Liver (tissue), 8 donors: ENCODE measurements at regions not wholly inside any gene's neighbourhood (a gene's known extent, or its start where the extent isn't known, plus 50 kb on each side); places are given as distances from the start of the nearest gene placed in this dataset.

Experiments
- DNase-seq: peaks from one replicate; pipeline ENCODE4 v3.0.0-alpha.2; 2017; ENCODE audit warnings: low spot score
- H3K27ac ChIP-seq, 2 donors: one replicate each; pipeline ENCODE4 v1.7.0; 2013; ENCODE audit warnings: inconsistent platforms in 2 of 2, low read length in 2 of 2, control low read depth in 1 of 2, low read depth in 1 of 2, mild to moderate bottlenecking in 1 of 2
- H3K27me3 ChIP-seq, 4 donors: one replicate each; pipeline versions ENCODE4 v1.6.1 to v1.7.0; 2013; ENCODE audit warnings: low read length in 3 of 4, inconsistent platforms in 1 of 4, mild to moderate bottlenecking in 1 of 4, moderate library complexity in 1 of 4; ENCODE audit not compliant: control insufficient read depth in 4 of 4, insufficient read depth in 4 of 4
- H3K36me3 ChIP-seq, 4 donors: one replicate each; pipeline versions ENCODE4 v1.6.1 to v1.7.0; 2013; ENCODE audit warnings: low read length in 3 of 4, mild to moderate bottlenecking in 3 of 4, low read depth in 1 of 4, moderate library complexity in 1 of 4; ENCODE audit not compliant: control insufficient read depth in 4 of 4, insufficient read depth in 3 of 4
- H3K4me1 ChIP-seq, 4 donors: one replicate each; pipeline versions ENCODE4 v1.6.1 to v1.7.0; 2013; ENCODE audit warnings: low read length in 3 of 4, mild to moderate bottlenecking in 3 of 4, moderate library complexity in 1 of 4; ENCODE audit not compliant: control insufficient read depth in 4 of 4, insufficient read depth in 4 of 4
- H3K4me3 ChIP-seq, 3 donors: one replicate each; pipeline versions ENCODE4 v1.6.1 to v1.7.0; 2013; ENCODE audit warnings: low read length in 3 of 3, control low read depth in 1 of 3, low read depth in 1 of 3, mild to moderate bottlenecking in 1 of 3
- H3K9ac ChIP-seq, 2 donors: one replicate each; pipeline ENCODE4 v1.7.0; 2013; ENCODE audit warnings: low read length in 2 of 2, mild to moderate bottlenecking in 2 of 2, moderate library complexity in 2 of 2, control low read depth in 1 of 2, low read depth in 1 of 2
- H3K9me3 ChIP-seq, 4 donors: one replicate each; pipeline versions ENCODE4 v1.6.1 to v1.7.0; 2013; ENCODE audit warnings: low read length in 3 of 4; ENCODE audit not compliant: control insufficient read depth in 4 of 4
- ATF3 ChIP-seq: IDR thresholded peaks from 2 replicates; pipeline ENCODE4 v1.6.1; 2016; ENCODE audit warnings: antibody characterized with exemption
- CTCF ChIP-seq: fragments of 150-350 bp; IDR thresholded peaks from 2 replicates; pipeline ENCODE4 v1.5.1; 2017; ENCODE audit warnings: improper control_type of control experiment, low read depth, low read length; ENCODE audit not compliant: missing input control
- EGR1 ChIP-seq, 2 donors: IDR thresholded peaks; 2 replicates each; pipeline ENCODE4 v1.6.1; 2016 to 2018; ENCODE audit warnings: antibody characterized with exemption in 2 of 2, low read depth in 2 of 2
- FOXA1 ChIP-seq: IDR thresholded peaks from 2 replicates; pipeline ENCODE4 v1.6.1; 2016; ENCODE audit warnings: antibody characterized with exemption
- FOXA2 ChIP-seq: IDR thresholded peaks from 2 replicates; pipeline ENCODE4 v1.6.1; 2016; ENCODE audit warnings: antibody characterized with exemption
- GABPA ChIP-seq, 2 donors: IDR thresholded peaks in 1 of 2; conservative IDR thresholded peaks in 1 of 2; 2 replicates each; pipeline ENCODE4 v1.6.1; 2016; ENCODE audit warnings: antibody characterized with exemption in 2 of 2, mild to moderate bottlenecking in 1 of 2, moderate library complexity in 1 of 2
- HNF4A ChIP-seq, 2 donors: conservative IDR thresholded peaks; 2 replicates each; pipeline ENCODE4 v1.6.1; 2016; ENCODE audit warnings: antibody characterized with exemption in 2 of 2, mild to moderate bottlenecking in 2 of 2
- HNF4G ChIP-seq: IDR thresholded peaks from 2 replicates; pipeline ENCODE4 v1.6.1; 2016; ENCODE audit warnings: antibody characterized with exemption
- JUND ChIP-seq, 2 donors: IDR thresholded peaks; 2 replicates each; pipeline ENCODE4 v1.6.1; 2016; ENCODE audit warnings: antibody characterized with exemption in 2 of 2
- MAX ChIP-seq: IDR thresholded peaks from 2 replicates; pipeline ENCODE4 v1.6.1; 2016; ENCODE audit warnings: antibody characterized with exemption
- NR2F2 ChIP-seq: IDR thresholded peaks from 2 replicates; pipeline ENCODE4 v1.6.1; 2016; ENCODE audit warnings: antibody characterized with exemption
- RAD21 ChIP-seq, 2 donors: IDR thresholded peaks; 2 replicates each; pipeline ENCODE4 v1.6.1; 2016; ENCODE audit warnings: antibody characterized with exemption in 2 of 2, mild to moderate bottlenecking in 2 of 2
- REST ChIP-seq: IDR thresholded peaks from 2 replicates; pipeline ENCODE4 v1.6.1; 2016; ENCODE audit warnings: antibody characterized with exemption, mild to moderate bottlenecking
- RXRA ChIP-seq, 2 donors: IDR thresholded peaks; 2 replicates each; pipeline ENCODE4 v1.6.1; 2017 to 2018; ENCODE audit warnings: antibody characterized with exemption in 2 of 2, mild to moderate bottlenecking in 1 of 2
- SP1 ChIP-seq: IDR thresholded peaks from 2 replicates; pipeline ENCODE4 v1.6.1; 2018; ENCODE audit warnings: antibody characterized with exemption, mild to moderate bottlenecking
- TAF1 ChIP-seq: conservative IDR thresholded peaks from 2 replicates; pipeline ENCODE4 v1.6.1; 2016; ENCODE audit warnings: antibody characterized with exemption, mild to moderate bottlenecking
- YY1 ChIP-seq: IDR thresholded peaks from 2 replicates; pipeline ENCODE4 v1.6.1; 2016; ENCODE audit warnings: antibody characterized with exemption, mild to moderate bottlenecking
- ZBTB33 ChIP-seq: IDR thresholded peaks from 2 replicates; pipeline ENCODE4 v1.6.1; 2016; ENCODE audit warnings: antibody characterized with exemption
- WGBS: extraction: QIAGEN DNeasy Blood & Tissue Kit; methylation state at CpG from one replicate; pipeline ENCODE4 v1.1.7; 2013; 5-methylcytosine and 5-hydroxymethylcytosine counted together
- donor health status: healthy.
- donor health status: healthy.
- donor health status: healthy.
- donor health status: healthy.
- donor health status: healthy.

GRCh38 chr21:15119486-15119885 lies 54.7 kb upstream of the NRIP1 start:
- no peaks in the 10 kb centered on the region for H3K27me3 ChIP-seq
- DNase-seq = no peak
- no peaks in the 10 kb centered on the region for H3K9me3 ChIP-seq
- no peaks in the 10 kb centered on the region for H3K36me3 ChIP-seq
- no peak for TF ChIP-seq CTCF
- no peak for TF ChIP-seq HNF4G
- no peak for TF ChIP-seq HNF4A (conservative IDR thresholded peaks at IDR 0.05)
- TF ChIP-seq FOXA1 = no peak
- TF ChIP-seq JUND (IDR thresholded peaks at IDR 0.05) = no peak
- no peak for TF ChIP-seq FOXA2
- no peak for TF ChIP-seq GABPA (IDR thresholded peaks at IDR 0.05 in 1 of 2, conservative IDR thresholded peaks at IDR 0.05 in 1 of 2)
- no peak for TF ChIP-seq NR2F2
- no peak for TF ChIP-seq TAF1
- TF ChIP-seq RXRA (IDR thresholded peaks at IDR 0.05) = no peak
- no peak overlapping the region for H3K4me3 ChIP-seq
- no peak overlapping the region for H3K9ac ChIP-seq
- H3K4me1 ChIP-seq = peaks cover 2 to 15% (median 7%) of the 10 kb centered on the region in 4 donors
- WGBS = 89% methylated on average over 3 of the region's 3 CpGs
- H3K27ac ChIP-seq = no peak overlapping the region

GRCh38 chr21:15121097-15121654 lies 56.4 kb upstream of the NRIP1 start:
- peaks cover 2 to 15% (median 7%) of the 10 kb centered on the region in 4 donors for H3K4me1 ChIP-seq
- DNase-seq = no peak
- WGBS = 79% methylated on average over 5 of the region's 5 CpGs
- no peaks in the 10 kb centered on the region for H3K36me3 ChIP-seq
- H3K9ac ChIP-seq = no peak overlapping the region
- no peak overlapping the region for H3K4me3 ChIP-seq
- TF ChIP-seq RAD21 (IDR thresholded peaks at IDR 0.05) = no peak
- no peak for TF ChIP-seq SP1
- TF ChIP-seq FOXA2 = no peak
- no peak for TF ChIP-seq ATF3
- TF ChIP-seq EGR1 (IDR thresholded peaks at IDR 0.05; ENCODE audit: low read depth in 2 of 2) = no peak
- no peak for TF ChIP-seq ZBTB33
- TF ChIP-seq RXRA (IDR thresholded peaks at IDR 0.05) = no peak
- TF ChIP-seq FOXA1 = no peak
- no peak for TF ChIP-seq GABPA (IDR thresholded peaks at IDR 0.05 in 1 of 2, conservative IDR thresholded peaks at IDR 0.05 in 1 of 2)
- TF ChIP-seq REST = no peak
- TF ChIP-seq MAX = no peak
- TF ChIP-seq CTCF = no peak
- TF ChIP-seq JUND (IDR thresholded peaks at IDR 0.05) = no peak
- no peak for TF ChIP-seq YY1
- H3K27ac ChIP-seq = peak overlapping the region in 1 of 2 donors; percentile 31
- no peaks in the 10 kb centered on the region for H3K9me3 ChIP-seq
- no peaks in the 10 kb centered on the region for H3K27me3 ChIP-seq
